Fibroblast of lung (primary cell): ENCODE measurements at regions not wholly inside any gene's neighbourhood (a gene's known extent, or its start where the extent isn't known, plus 50 kb on each side); places are given as distances from the start of the nearest gene placed in this dataset.

Experiments used
- DNase-seq, 2 donors: peaks; one replicate each; pipeline versions ENCODE4 v3.0.0 to v3.0.0-alpha.2; 2010; ENCODE audit warnings: low read depth in 2 of 2
- H2AFZ ChIP-seq: 2 replicates; pipeline ENCODE4 v1.5.1; 2012; ENCODE audit warnings: low read length, control low read depth, inconsistent platforms
- H3K27ac ChIP-seq: 2 replicates; pipeline ENCODE4 v1.5.1; 2011; ENCODE audit warnings: low read length, control low read depth; ENCODE audit not compliant: insufficient read depth
- H3K27me3 ChIP-seq: 2 replicates; pipeline ENCODE4 v1.5.1; 2011; ENCODE audit warnings: mild to moderate bottlenecking, low read length; ENCODE audit not compliant: control insufficient read depth, insufficient read depth
- H3K36me3 ChIP-seq: 2 replicates; pipeline ENCODE4 v1.5.1; 2011; ENCODE audit warnings: low read length; ENCODE audit not compliant: control insufficient read depth, insufficient read depth
- H3K4me1 ChIP-seq: 2 replicates; pipeline ENCODE4 v1.5.1; 2011; ENCODE audit warnings: low read length; ENCODE audit not compliant: control insufficient read depth, insufficient read depth; ENCODE audit errors: extremely low read depth
- H3K4me2 ChIP-seq: 2 replicates; pipeline ENCODE4 v1.5.1; 2011; ENCODE audit warnings: low read length, control low read depth; ENCODE audit not compliant: insufficient read depth; ENCODE audit errors: extremely low read depth
- H3K4me3 ChIP-seq, 4 experiments: fragments of 200-600 bp in 1 of 4; sonication (generic) in 1 of 4; replicated peaks in 1 of 4; 2 replicates each; pipeline ENCODE4 v1.5.1; 2011 to 2016; ENCODE audit warnings: low read length in 4 of 4, low read depth in 3 of 4, mild to moderate bottlenecking in 3 of 4, control low read depth in 2 of 4, inconsistent platforms in 1 of 4, mixed read lengths in 1 of 4; ENCODE audit not compliant: insufficient read depth in 1 of 4; ENCODE audit errors: control extremely low read depth in 1 of 4
- H3K79me2 ChIP-seq: 2 replicates; pipeline ENCODE4 v1.5.1; 2012; ENCODE audit warnings: mild to moderate bottlenecking, low read length, inconsistent platforms; ENCODE audit not compliant: control insufficient read depth, insufficient read depth
- H3K9ac ChIP-seq: 2 replicates; pipeline ENCODE4 v1.5.1; 2011; ENCODE audit warnings: mild to moderate bottlenecking, low read length, control low read depth; ENCODE audit not compliant: insufficient read depth
- H3K9me3 ChIP-seq: 2 replicates; pipeline ENCODE4 v1.5.1; 2012; ENCODE audit warnings: low read depth, low read length; ENCODE audit not compliant: control insufficient read depth, insufficient read depth
- H4K20me1 ChIP-seq: 2 replicates; pipeline ENCODE4 v1.5.1; 2011; ENCODE audit warnings: low read length; ENCODE audit not compliant: control insufficient read depth, insufficient read depth; ENCODE audit errors: extremely low read depth
- CTCF ChIP-seq, 2 donors: IDR thresholded peaks in 1 of 2; conservative IDR thresholded peaks in 1 of 2; 1 replicate in 1 of 2; 2 replicates in 1 of 2; pipeline ENCODE4 v1.5.1; 2011 to 2012; ENCODE audit warnings: low read length in 2 of 2, control low read depth in 1 of 2, inconsistent platforms in 1 of 2, low read depth in 1 of 2, mild to moderate bottlenecking in 1 of 2
- EZH2 ChIP-seq: IDR thresholded peaks from 2 replicates; pipeline ENCODE4 v1.5.1; 2012; ENCODE audit warnings: low read length, control low read depth, mild to moderate bottlenecking; ENCODE audit errors: missing control alignments

- H3K79me2 ChIP-seq = no peaks in the 10 kb centered on the region
- H3K9ac ChIP-seq = no peak overlapping the region
- no peaks in the 10 kb centered on the region for H3K36me3 ChIP-seq
- H3K27me3 ChIP-seq = no peaks in the 10 kb centered on the region
- no peak overlapping the region for H3K4me2 ChIP-seq
- no peaks in the 10 kb centered on the region for H3K4me1 ChIP-seq
- H3K27ac ChIP-seq = no peak overlapping the region
- no peak for TF ChIP-seq CTCF (conservative IDR thresholded peaks at IDR 0.05 in 1 of 2, IDR thresholded peaks at IDR 0.05 in 1 of 2; ENCODE audit: low read depth in 1 of 2, low read length in 2 of 2)
- TF ChIP-seq EZH2 = no peak
- H3K9me3 ChIP-seq = no peaks in the 10 kb centered on the region
- H3K4me3 ChIP-seq = no peak overlapping the region
- H2AFZ ChIP-seq = no peak overlapping the region
- DNase-seq = no peak
- no peaks in the 10 kb centered on the region for H4K20me1 ChIP-seq
Measured at GRCh38 chr20:11364736-11365135, 553.0 kb upstream of the BTBD3 start.

- Histone ChIP-seq H2AFZ (no peak overlapping the region), H3K27me3 (no peaks in the 10 kb centered on the region), H3K4me2 (no peak overlapping the region), H3K4me1 (no peaks in the 10 kb centered on the region), H4K20me1 (no peaks in the 10 kb centered on the region), H3K4me3 (no peak overlapping the region), H3K36me3 (no peaks in the 10 kb centered on the region), H3K79me2 (no peaks in the 10 kb centered on the region), H3K9me3 (no peaks in the 10 kb centered on the region), H3K9ac (no peak overlapping the region), H3K27ac (no peak overlapping the region)
- no peak for TF ChIP-seq CTCF (conservative IDR thresholded peaks at IDR 0.05 in 1 of 2, IDR thresholded peaks at IDR 0.05 in 1 of 2; ENCODE audit: low read depth in 1 of 2, low read length in 2 of 2)
- no peak for TF ChIP-seq EZH2
- DNase-seq = peak in 1 of 2 donors; percentile 91
Measured at GRCh38 chr20:11366660-11367059, 551.0 kb upstream of the BTBD3 start.

- H3K27me3 ChIP-seq = no peaks in the 10 kb centered on the region
- no peak overlapping the region for H2AFZ ChIP-seq
- no peaks in the 10 kb centered on the region for H4K20me1 ChIP-seq
- H3K79me2 ChIP-seq = no peaks in the 10 kb centered on the region
- no peaks in the 10 kb centered on the region for H3K9me3 ChIP-seq
- no peak overlapping the region for H3K4me2 ChIP-seq
- no peak overlapping the region for H3K4me3 ChIP-seq
- DNase-seq = no peak
- no peaks in the 10 kb centered on the region for H3K4me1 ChIP-seq
- TF ChIP-seq CTCF (conservative IDR thresholded peaks at IDR 0.05 in 1 of 2, IDR thresholded peaks at IDR 0.05 in 1 of 2; ENCODE audit: low read depth in 1 of 2, low read length in 2 of 2) = no peak
- no peak for TF ChIP-seq EZH2
- no peak overlapping the region for H3K9ac ChIP-seq
- H3K36me3 ChIP-seq = no peaks in the 10 kb centered on the region
- no peak overlapping the region for H3K27ac ChIP-seq
Measured at GRCh38 chr20:11368499-11368898, 549.2 kb upstream of the BTBD3 start.
